RWPE2 (cell line): ENCODE measurements at regions not wholly inside any gene's neighbourhood (a gene's known extent, or its start where the extent isn't known, plus 50 kb on each side); places are given as distances from the start of the nearest gene placed in this dataset.

Experiments
- ATAC-seq: fragments of 200-7000 bp; cut with Tn5 transposase; 3 replicates; pipeline ENCODE4 v1.9.1; 2021; ENCODE audit warnings: low read depth
- DNase-seq: peaks from one replicate; pipeline ENCODE4 v3.0.0-alpha.2; 2020; ENCODE audit warnings: low spot score
- H3K27ac ChIP-seq: fragments of 450-650 bp; 2 replicates; pipeline ENCODE4 v1.5.1; 2017; ENCODE audit warnings: mild to moderate bottlenecking; ENCODE audit not compliant: poor library complexity, severe bottlenecking
- H3K27me3 ChIP-seq: fragments of 250-450 bp; sonication (Bioruptor Pico); 2 replicates; pipeline ENCODE4 v1.5.1; 2021; ENCODE audit warnings: mild to moderate bottlenecking, moderate library complexity; ENCODE audit not compliant: insufficient read depth, poor library complexity, severe bottlenecking
- H3K36me3 ChIP-seq: fragments of 250-450 bp; sonication (Bioruptor Pico); 2 replicates; pipeline ENCODE4 v1.5.1; 2020; ENCODE audit warnings: low read depth, mild to moderate bottlenecking, moderate library complexity
- H3K4me1 ChIP-seq: fragments of 250-450 bp; sonication (Bioruptor Pico); 2 replicates; pipeline ENCODE4 v1.5.1; 2021; ENCODE audit warnings: mild to moderate bottlenecking, moderate library complexity; ENCODE audit not compliant: insufficient read depth, poor library complexity, severe bottlenecking
- H3K4me3 ChIP-seq: fragments of 250-450 bp; sonication (Bioruptor Pico); 2 replicates; pipeline ENCODE4 v1.5.1; 2021; ENCODE audit warnings: mild to moderate bottlenecking, moderate library complexity; ENCODE audit not compliant: severe bottlenecking
- H3K9me3 ChIP-seq: fragments of 250-450 bp; sonication (Bioruptor Pico); 2 replicates; pipeline ENCODE4 v1.5.1; 2021; ENCODE audit warnings: mild to moderate bottlenecking, moderate library complexity; ENCODE audit not compliant: severe bottlenecking
- CTCF ChIP-seq: fragments of 450-650 bp; IDR thresholded peaks from one replicate; pipeline ENCODE4 v1.5.1; 2017; ENCODE audit warnings: mild to moderate bottlenecking, moderate library complexity; ENCODE audit not compliant: poor library complexity, severe bottlenecking

- ATAC-seq: no peak
- H3K4me1 ChIP-seq: no peaks in the 10 kb centered on the region
- peaks cover 8% of the 10 kb centered on the region for H3K27me3 ChIP-seq
- H3K9me3 ChIP-seq: no peaks in the 10 kb centered on the region
- DNase-seq: no peak
- H3K36me3 ChIP-seq: no peaks in the 10 kb centered on the region
- H3K27ac ChIP-seq: no peak overlapping the region
- TF ChIP-seq CTCF: no peak
- no peak overlapping the region for H3K4me3 ChIP-seq
Measured at GRCh38 chr3:95717048-95717447, 1097.3 kb upstream of the EPHA6 start.

- H3K9me3 ChIP-seq: no peaks in the 10 kb centered on the region
- no peaks in the 10 kb centered on the region for H3K36me3 ChIP-seq
- H3K27me3 ChIP-seq: peaks cover 8% of the 10 kb centered on the region
- no peak overlapping the region for H3K4me3 ChIP-seq
- DNase-seq (no peak), ATAC-seq (no peak)
- TF ChIP-seq CTCF: no peak
- no peak overlapping the region for H3K27ac ChIP-seq
- no peaks in the 10 kb centered on the region for H3K4me1 ChIP-seq
Measured at GRCh38 chr3:95718168-95718567, 1096.2 kb upstream of the EPHA6 start.

- H3K4me1 ChIP-seq: no peaks in the 10 kb centered on the region
Measured at GRCh38 chr3:95719481-95719880, 1094.9 kb upstream of the EPHA6 start.

GRCh38 chr3:95721938-95722337 is 1092.5 kb upstream of the EPHA6 start:
- ATAC-seq (no peak), DNase-seq (no peak)
- Histone ChIP-seq H3K4me1 (no peaks in the 10 kb centered on the region), H3K9me3 (no peaks in the 10 kb centered on the region), H3K27me3 (peaks cover 8% of the 10 kb centered on the region), H3K36me3 (no peaks in the 10 kb centered on the region), H3K27ac (no peak overlapping the region), H3K4me3 (no peak overlapping the region)
- no peak for TF ChIP-seq CTCF

More at GRCh38 chr3:95719481-95719880, 1094.9 kb upstream of the EPHA6 start:
- no peak for TF ChIP-seq CTCF
- Histone ChIP-seq H3K36me3 (no peaks in the 10 kb centered on the region), H3K4me3 (no peak overlapping the region), H3K27me3 (peaks cover 8% of the 10 kb centered on the region), H3K27ac (no peak overlapping the region), H3K9me3 (no peaks in the 10 kb centered on the region)
- DNase-seq (no peak), ATAC-seq (no peak)

- DNase-seq (no peak), ATAC-seq (no peak)
- Histone ChIP-seq H3K27me3 (no peaks in the 10 kb centered on the region), H3K4me3 (no peak overlapping the region), H3K36me3 (no peaks in the 10 kb centered on the region), H3K27ac (no peak overlapping the region), H3K9me3 (no peaks in the 10 kb centered on the region), H3K4me1 (no peaks in the 10 kb centered on the region)
- TF ChIP-seq CTCF: no peak
Measured at GRCh38 chr3:95725770-95726169, 1088.6 kb upstream of the EPHA6 start.
